SK-N-SH (cell line): ENCODE measurements at regions not wholly inside any gene's neighbourhood (a gene's known extent, or its start where the extent isn't known, plus 50 kb on each side); places are given as distances from the start of the nearest gene placed in this dataset.

Experiments used
- CTCF ChIP-seq: fragments of 200-600 bp; sonication (generic); IDR thresholded peaks from 2 replicates; pipeline ENCODE4 v1.6.1; 2017; ENCODE audit warnings: antibody characterized with exemption, mild to moderate bottlenecking, moderate library complexity
- GATA2 ChIP-seq: sonication (generic); formaldehyde crosslinking; IDR thresholded peaks from 2 replicates; pipeline ENCODE4 v1.5.0; 2020; ENCODE audit warnings: mild to moderate bottlenecking, missing genetic modification reagents
- POLR2AphosphoS5 ChIP-seq: IDR thresholded peaks from 2 replicates; pipeline ENCODE4 v1.6.1; 2012; ENCODE audit warnings: low read depth, low read length
- SIN3A ChIP-seq: IDR thresholded peaks from 2 replicates; pipeline ENCODE4 v1.6.1; 2012; ENCODE audit warnings: low read depth, mild to moderate bottlenecking, low read length, moderate library complexity, borderline replicate concordance

GRCh38 chr7:25385506-25386136, 157.3 kb upstream of the NPVF start:
- TF ChIP-seq GATA2 (CRISPR knock-in tag) (no peak), SIN3A (no peak), CTCF (no peak), POLR2AphosphoS5 (no peak)
